GM21447 (cell line): ENCODE measurements at regions not wholly inside any gene's neighbourhood (a gene's known extent, or its start where the extent isn't known, plus 50 kb on each side); places are given as distances from the start of the nearest gene placed in this dataset.
"Not testable (repeated sequence)": the region's sequence is repeated elsewhere in the genome, so short reads cannot be mapped to it uniquely, and the experiment has no call there.

Source experiments
- ATAC-seq: cut with Tn5 transposase; IDR thresholded peaks from one replicate; pipeline ENCODE4 v1.9.1; 2021; ENCODE audit not compliant: unreplicated experiment

GRCh38 chr4:165548702-165549101, 169.9 kb downstream of the CPE start:
- no peak for ATAC-seq

GRCh38 chr4:165553221-165553810, 174.5 kb downstream of the CPE start:
- no peak for ATAC-seq

GRCh38 chr4:165555302-165555701, 176.5 kb downstream of the CPE start:
- ATAC-seq, result no peak

GRCh38 chr4:165556383-165556782, 177.6 kb downstream of the CPE start:
- no peak for ATAC-seq

GRCh38 chr4:165560941-165561340, 182.1 kb downstream of the CPE start:
- ATAC-seq, result no peak

- ATAC-seq, result no peak
These were observed 185.0 kb downstream of the CPE start for GRCh38 chr4:165563851-165564250.

GRCh38 chr4:165569031-165569430, 190.2 kb downstream of the CPE start:
- ATAC-seq, result no peak

- ATAC-seq, result not testable (repeated sequence)
These were observed 192.7 kb downstream of the CPE start for GRCh38 chr4:165571476-165571875.

GRCh38 chr4:165580351-165580905, 201.6 kb downstream of the CPE start:
- no peak for ATAC-seq

GRCh38 chr4:165583341-165583740, 204.5 kb downstream of the CPE start:
- no peak for ATAC-seq

- no peak for ATAC-seq
These were observed 206.1 kb downstream of the CPE start for GRCh38 chr4:165584916-165585315.

- ATAC-seq, result no peak
These were observed 209.9 kb downstream of the CPE start for GRCh38 chr4:165588534-165589315.

- ATAC-seq, result no peak
These were observed 213.6 kb downstream of the CPE start for GRCh38 chr4:165592386-165592785.

GRCh38 chr4:165597581-165598480, 219.0 kb downstream of the CPE start:
- ATAC-seq, result no peak

- no peak for ATAC-seq
These were observed 222.3 kb downstream of the CPE start for GRCh38 chr4:165600959-165601683.

GRCh38 chr4:165602621-165603020, 223.8 kb downstream of the CPE start:
- no peak for ATAC-seq

GRCh38 chr4:165604181-165604580, 225.4 kb downstream of the CPE start:
- no peak for ATAC-seq

GRCh38 chr4:165605811-165606210, 227.0 kb downstream of the CPE start:
- no peak for ATAC-seq

- ATAC-seq, result no peak
These were observed 227.8 kb downstream of the CPE start for GRCh38 chr4:165606465-165607205.

- no peak for ATAC-seq
These were observed 230.8 kb downstream of the CPE start for GRCh38 chr4:165609653-165610052.
